Breast epithelium (tissue), 4 donors: ENCODE measurements at regions not wholly inside any gene's neighbourhood (a gene's known extent, or its start where the extent isn't known, plus 50 kb on each side); places are given as distances from the start of the nearest gene placed in this dataset.

Experiments
- DNase-seq, 2 donors: peaks; one replicate each; pipeline ENCODE4 v3.0.0-alpha.2; 2019; ENCODE audit warnings: low spot score in 2 of 2
- H3K27ac ChIP-seq, 2 donors: fragments of 200-600 bp; sonication (generic) in 1 of 2; one replicate each; pipeline ENCODE4 v1.5.1; 2016 to 2019; ENCODE audit warnings: mild to moderate bottlenecking in 1 of 2
- H3K27me3 ChIP-seq, 2 donors: fragments of 200-600 bp; sonication (generic) in 1 of 2; one replicate each; pipeline versions ENCODE4 v1.5.1 to v1.6.0; 2017 to 2019; ENCODE audit warnings: control low read depth in 1 of 2, mild to moderate bottlenecking in 1 of 2
- H3K36me3 ChIP-seq: fragments of 200-600 bp; one replicate; pipeline ENCODE4 v1.5.1; 2019
- H3K4me1 ChIP-seq, 2 donors: fragments of 200-600 bp; sonication (generic); one replicate each; pipeline ENCODE4 v1.5.1; 2016 to 2019; ENCODE audit warnings: control low read depth in 1 of 2
- H3K4me3 ChIP-seq, 3 donors: fragments of 200-600 bp; sonication (generic); 1 replicate in 2 of 3; 2 replicates in 1 of 3; pipeline ENCODE4 v1.5.1; 2016 to 2019; ENCODE audit warnings: mild to moderate bottlenecking in 3 of 3, moderate library complexity in 2 of 3
- H3K9me3 ChIP-seq, 2 donors: fragments of 200-600 bp; sonication (generic) in 1 of 2; one replicate each; pipeline ENCODE4 v1.5.1; 2016 to 2019; ENCODE audit warnings: control low read depth in 1 of 2
- POLR2A ChIP-seq: fragments of 450-650 bp; IDR thresholded peaks from one replicate; pipeline ENCODE4 v1.6.1; 2016; ENCODE audit warnings: antibody characterized with exemption, mild to moderate bottlenecking, moderate library complexity
- POLR2AphosphoS5 ChIP-seq, 3 donors: sonication (generic); formaldehyde crosslinking; IDR thresholded peaks; one replicate each; pipeline ENCODE4 v1.6.1; 2017; ENCODE audit warnings: antibody characterized with exemption in 3 of 3
- intact Hi-C: fragments of 100-400 bp; cut with DNase I; formaldehyde crosslinking; loops from one replicate; pipeline ENCODE4 v1.15.1; 2023; ENCODE audit warnings: low total_unique reads
- TF ChIP-seq, protein P1 (sequence below), 3 donors: fragments of 450-650 bp; IDR thresholded peaks; one replicate each; pipeline ENCODE4 v1.5.1; 2016 to 2017; ENCODE audit warnings: antibody characterized with exemption in 3 of 3, mild to moderate bottlenecking in 3 of 3, moderate library complexity in 3 of 3

DNA sequence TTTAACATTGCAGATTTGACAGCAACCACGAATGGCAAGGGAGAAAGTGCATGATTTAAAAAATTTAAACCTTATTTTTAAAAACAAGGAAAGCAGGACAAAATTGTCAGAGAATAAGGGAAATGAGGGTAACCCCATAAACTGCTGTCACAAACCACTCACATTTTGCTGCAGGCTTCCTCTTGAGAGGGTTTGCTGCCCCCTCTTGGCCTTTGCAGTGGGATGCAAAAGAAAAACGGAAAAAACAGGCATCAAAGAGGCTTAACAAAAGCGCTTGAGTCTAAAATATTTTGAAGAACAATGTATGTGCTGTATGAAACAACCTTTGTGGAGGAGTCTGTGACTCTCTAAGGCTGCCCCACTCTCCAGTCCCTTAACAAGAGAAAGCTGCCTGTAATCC, 91.6 kb downstream of the TMX3 start:
- H3K4me3 ChIP-seq = no peak overlapping the region
- no peaks in the 10 kb centered on the region for H3K4me1 ChIP-seq
- DNase-seq = no peak
- intact Hi-C loops = no loop called here
- no peaks in the 10 kb centered on the region for H3K36me3 ChIP-seq
- H3K27ac ChIP-seq = no peak overlapping the region
- no peaks in the 10 kb centered on the region for H3K27me3 ChIP-seq
- H3K9me3 ChIP-seq = no peaks in the 10 kb centered on the region
- TF ChIP-seq, protein P1, sequence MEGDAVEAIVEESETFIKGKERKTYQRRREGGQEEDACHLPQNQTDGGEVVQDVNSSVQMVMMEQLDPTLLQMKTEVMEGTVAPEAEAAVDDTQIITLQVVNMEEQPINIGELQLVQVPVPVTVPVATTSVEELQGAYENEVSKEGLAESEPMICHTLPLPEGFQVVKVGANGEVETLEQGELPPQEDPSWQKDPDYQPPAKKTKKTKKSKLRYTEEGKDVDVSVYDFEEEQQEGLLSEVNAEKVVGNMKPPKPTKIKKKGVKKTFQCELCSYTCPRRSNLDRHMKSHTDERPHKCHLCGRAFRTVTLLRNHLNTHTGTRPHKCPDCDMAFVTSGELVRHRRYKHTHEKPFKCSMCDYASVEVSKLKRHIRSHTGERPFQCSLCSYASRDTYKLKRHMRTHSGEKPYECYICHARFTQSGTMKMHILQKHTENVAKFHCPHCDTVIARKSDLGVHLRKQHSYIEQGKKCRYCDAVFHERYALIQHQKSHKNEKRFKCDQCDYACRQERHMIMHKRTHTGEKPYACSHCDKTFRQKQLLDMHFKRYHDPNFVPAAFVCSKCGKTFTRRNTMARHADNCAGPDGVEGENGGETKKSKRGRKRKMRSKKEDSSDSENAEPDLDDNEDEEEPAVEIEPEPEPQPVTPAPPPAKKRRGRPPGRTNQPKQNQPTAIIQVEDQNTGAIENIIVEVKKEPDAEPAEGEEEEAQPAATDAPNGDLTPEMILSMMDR (IDR thresholded peaks at IDR 0.05) = peak in 1 of 3 donors; percentile 50
- TF ChIP-seq POLR2AphosphoS5 (IDR thresholded peaks at IDR 0.05) = no peak

DNA sequence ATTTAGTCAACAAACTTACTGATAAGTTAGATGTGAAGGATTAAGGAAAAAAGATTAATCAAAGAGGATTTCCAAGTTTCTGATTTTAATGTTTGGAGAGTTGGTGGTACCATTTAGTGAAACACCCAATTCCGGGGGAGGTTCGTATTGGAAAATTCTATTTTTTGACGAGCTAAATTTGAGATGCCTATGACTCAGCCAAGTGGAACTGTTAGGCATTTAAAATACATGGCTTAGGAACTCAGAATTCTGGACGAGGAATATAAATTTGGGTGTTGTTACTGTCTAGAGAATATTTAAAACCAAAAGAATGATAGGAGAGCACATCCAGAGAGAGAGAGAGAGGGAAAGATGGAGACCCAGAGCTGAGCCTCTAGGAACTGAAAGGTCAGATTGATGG, 103.6 kb downstream of the TMX3 start:
- Histone ChIP-seq H3K9me3 (no peaks in the 10 kb centered on the region), H3K27ac (no peak overlapping the region), H3K27me3 (no peaks in the 10 kb centered on the region), H3K4me1 (no peaks in the 10 kb centered on the region), H3K4me3 (no peak overlapping the region), H3K36me3 (no peaks in the 10 kb centered on the region)
- no peak for DNase-seq
- intact Hi-C loops = no loop called here
- TF ChIP-seq POLR2A = no peak
- TF ChIP-seq POLR2AphosphoS5 (IDR thresholded peaks at IDR 0.05) = no peak
- TF ChIP-seq, protein P1 (IDR thresholded peaks at IDR 0.05) = no peak

DNA sequence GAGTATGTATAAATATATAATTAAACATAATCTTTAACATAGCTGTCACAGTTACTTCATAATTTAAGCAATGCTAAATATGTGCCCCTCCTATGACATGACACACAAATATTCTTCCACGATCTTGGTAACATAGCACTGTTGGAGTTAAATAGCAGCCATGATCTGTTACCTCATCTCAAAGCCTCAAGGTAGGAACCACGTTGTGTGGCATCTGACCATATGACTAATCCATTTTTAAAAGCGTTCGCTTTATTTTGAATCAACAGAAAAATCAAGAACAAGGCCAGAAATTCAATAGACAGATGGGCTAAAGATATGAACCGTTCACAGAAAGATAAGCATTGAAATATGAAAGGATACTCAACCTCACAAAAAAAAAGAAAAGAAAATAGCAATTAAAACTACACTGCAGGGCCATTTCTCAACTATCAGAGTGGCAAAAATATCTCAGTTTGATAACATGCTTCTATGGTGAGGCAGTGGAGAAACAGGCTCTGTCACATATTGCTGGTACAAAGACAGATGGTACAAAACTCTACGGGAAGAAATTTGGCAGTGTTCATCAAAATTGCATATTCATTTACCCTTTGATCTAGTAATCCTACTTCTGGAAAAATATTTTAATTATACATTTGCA, 105.9 kb downstream of the TMX3 start:
- intact Hi-C loops = loop anchor here (5.0 kb wide), 1 partner anchor 332 kb away; no protein-coding TSS in a partner anchor
- TF ChIP-seq POLR2AphosphoS5 (IDR thresholded peaks at IDR 0.05) (no peak), POLR2A (no peak)
- TF ChIP-seq, protein P1 (IDR thresholded peaks at IDR 0.05) = no peak
- no peak for DNase-seq

DNA sequence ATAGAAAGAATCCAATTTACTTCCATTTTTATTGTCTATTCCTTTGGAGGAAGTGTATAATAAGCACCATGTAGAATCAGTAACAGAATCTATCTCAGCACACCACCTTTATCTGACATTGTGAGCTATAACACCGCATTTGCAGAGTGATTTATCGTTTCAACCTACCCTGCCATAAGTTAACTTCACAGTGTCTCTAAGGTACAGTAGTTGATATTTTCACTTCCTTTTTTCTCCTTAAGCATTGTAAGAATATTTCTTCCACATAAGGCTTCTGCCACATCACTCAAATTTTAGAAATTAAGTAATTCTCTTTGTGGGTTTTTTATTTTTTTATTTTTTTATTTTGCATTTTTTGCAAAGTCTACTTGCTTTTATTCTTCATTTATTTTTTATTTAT, 107.1 kb downstream of the TMX3 start:
- intact Hi-C loops = loop anchor here (5.0 kb wide), 1 partner anchor 331 kb away; no protein-coding TSS in a partner anchor
- no peak overlapping the region for H3K27ac ChIP-seq
- H3K36me3 ChIP-seq = no peaks in the 10 kb centered on the region
- no peak overlapping the region for H3K4me3 ChIP-seq
- no peaks in the 10 kb centered on the region for H3K27me3 ChIP-seq
- no peaks in the 10 kb centered on the region for H3K9me3 ChIP-seq
- TF ChIP-seq POLR2AphosphoS5 (IDR thresholded peaks at IDR 0.05) (no peak), POLR2A (no peak)
- TF ChIP-seq, protein P1 (IDR thresholded peaks at IDR 0.05) = no peak
- no peaks in the 10 kb centered on the region for H3K4me1 ChIP-seq
- DNase-seq = no peak

More for the DNA sequence above, 105.9 kb downstream of the TMX3 start:
- no peaks in the 10 kb centered on the region for H3K4me1 ChIP-seq
- H3K27me3 ChIP-seq = no peaks in the 10 kb centered on the region
- no peaks in the 10 kb centered on the region for H3K9me3 ChIP-seq
- no peak overlapping the region for H3K27ac ChIP-seq
- H3K4me3 ChIP-seq = no peak overlapping the region
- no peaks in the 10 kb centered on the region for H3K36me3 ChIP-seq

DNA sequence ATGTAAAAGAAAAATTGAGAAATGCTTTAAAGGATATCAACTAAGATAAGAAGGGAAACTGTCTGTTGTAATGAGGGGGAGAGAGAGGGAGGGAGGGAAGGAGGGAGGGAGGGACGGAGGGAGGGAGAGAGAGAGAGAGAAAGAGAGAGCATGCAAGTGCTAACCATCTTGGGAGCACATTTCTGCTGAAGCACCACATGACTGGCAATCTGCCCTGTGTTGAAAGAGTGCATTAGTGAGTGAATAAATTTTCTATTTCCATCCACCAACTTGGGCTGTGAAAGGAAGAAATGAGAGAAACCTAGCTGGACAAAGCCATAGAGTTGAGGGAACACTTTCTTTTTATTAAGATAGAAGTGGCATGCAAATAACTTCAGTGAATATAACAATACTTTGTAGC, 110.7 kb downstream of the TMX3 start:
- Histone ChIP-seq H3K27ac (no peak overlapping the region), H3K27me3 (no peaks in the 10 kb centered on the region), H3K9me3 (no peaks in the 10 kb centered on the region), H3K4me1 (no peaks in the 10 kb centered on the region), H3K4me3 (no peak overlapping the region), H3K36me3 (no peaks in the 10 kb centered on the region)
- DNase-seq = no peak
- TF ChIP-seq POLR2AphosphoS5 (IDR thresholded peaks at IDR 0.05) (no peak), POLR2A (no peak)
- TF ChIP-seq, protein P1 (IDR thresholded peaks at IDR 0.05) = no peak
- intact Hi-C loops = no loop called here
